ENCODE measurements at regions not wholly inside any gene's neighbourhood (a gene's known extent, or its start where the extent isn't known, plus 50 kb on each side); places are given as distances from the start of the nearest gene placed in this dataset.

DNA sequence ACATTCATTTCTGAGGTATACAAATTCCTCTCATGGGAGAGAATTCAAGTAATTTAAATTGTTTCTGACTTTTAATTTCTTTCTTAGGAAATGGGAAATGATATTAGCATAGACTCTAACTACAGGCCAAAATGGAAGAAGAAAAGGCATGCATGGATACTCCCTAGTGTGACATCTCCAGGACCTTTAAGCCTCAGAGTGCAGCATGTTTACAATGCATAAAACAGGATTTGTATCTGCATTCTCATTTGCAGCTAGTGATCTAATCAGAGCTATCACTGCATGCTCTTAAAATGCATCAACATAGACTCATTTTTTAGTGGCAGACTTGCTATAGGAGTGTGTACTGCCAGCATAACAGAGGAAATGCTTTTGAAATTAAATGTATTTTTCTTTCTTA lies 224.6 kb upstream of the GOT2 start:
- H3K4me3 ChIP-seq (ENCODE audit: low read length), result no peak overlapping the region
- TF ChIP-seq, protein P1, sequence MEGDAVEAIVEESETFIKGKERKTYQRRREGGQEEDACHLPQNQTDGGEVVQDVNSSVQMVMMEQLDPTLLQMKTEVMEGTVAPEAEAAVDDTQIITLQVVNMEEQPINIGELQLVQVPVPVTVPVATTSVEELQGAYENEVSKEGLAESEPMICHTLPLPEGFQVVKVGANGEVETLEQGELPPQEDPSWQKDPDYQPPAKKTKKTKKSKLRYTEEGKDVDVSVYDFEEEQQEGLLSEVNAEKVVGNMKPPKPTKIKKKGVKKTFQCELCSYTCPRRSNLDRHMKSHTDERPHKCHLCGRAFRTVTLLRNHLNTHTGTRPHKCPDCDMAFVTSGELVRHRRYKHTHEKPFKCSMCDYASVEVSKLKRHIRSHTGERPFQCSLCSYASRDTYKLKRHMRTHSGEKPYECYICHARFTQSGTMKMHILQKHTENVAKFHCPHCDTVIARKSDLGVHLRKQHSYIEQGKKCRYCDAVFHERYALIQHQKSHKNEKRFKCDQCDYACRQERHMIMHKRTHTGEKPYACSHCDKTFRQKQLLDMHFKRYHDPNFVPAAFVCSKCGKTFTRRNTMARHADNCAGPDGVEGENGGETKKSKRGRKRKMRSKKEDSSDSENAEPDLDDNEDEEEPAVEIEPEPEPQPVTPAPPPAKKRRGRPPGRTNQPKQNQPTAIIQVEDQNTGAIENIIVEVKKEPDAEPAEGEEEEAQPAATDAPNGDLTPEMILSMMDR (conservative IDR thresholded peaks at IDR 0.05; ENCODE audit: low read length), result no peak
- DNase-seq (ENCODE audit: low read depth), result no peak

DNA sequence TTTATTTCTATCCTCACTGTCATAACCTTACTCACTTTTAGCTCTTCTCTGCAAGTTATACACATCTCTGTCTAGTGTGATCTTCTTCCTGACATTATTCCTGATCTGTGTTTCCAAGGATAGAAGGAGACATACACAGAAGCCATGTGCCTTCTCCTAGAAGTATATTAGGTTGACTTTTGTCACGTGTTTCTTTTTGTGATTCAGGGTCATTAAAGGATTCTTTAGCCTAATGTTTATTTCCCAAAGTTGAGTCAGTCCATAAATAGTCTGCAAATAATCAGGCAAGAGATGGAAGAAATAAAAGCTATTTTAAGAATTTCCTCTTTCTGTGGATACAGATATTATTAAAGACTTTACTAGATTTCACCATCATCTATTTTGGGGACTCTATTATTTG lies 214.1 kb upstream of the GOT2 start:
- H3K4me3 ChIP-seq (ENCODE audit: low read length), result no peak overlapping the region
- DNase-seq (ENCODE audit: low read depth), result no peak
- TF ChIP-seq, protein P1 (conservative IDR thresholded peaks at IDR 0.05; ENCODE audit: low read length), result no peak

DNA sequence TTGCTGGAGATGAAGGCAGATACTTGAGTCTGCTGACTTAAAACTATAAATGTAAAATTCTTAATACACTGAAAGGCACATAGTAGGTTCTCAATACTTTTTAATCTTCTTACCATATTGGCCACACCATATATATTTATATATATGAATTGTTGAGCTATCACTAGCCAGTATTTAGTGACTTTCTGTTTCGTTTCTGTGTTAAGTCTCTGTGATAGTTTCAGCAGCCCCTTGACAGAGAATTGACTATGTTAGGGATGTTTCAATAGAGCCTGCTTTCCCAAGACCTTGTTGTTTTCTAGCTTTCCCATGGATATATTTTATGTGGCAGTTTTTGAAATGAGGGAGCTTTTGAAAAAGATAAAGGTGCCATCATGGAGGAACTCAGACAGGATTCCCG lies 206.5 kb upstream of the GOT2 start:
- DNase-seq (ENCODE audit: low read depth), result no peak
- TF ChIP-seq, protein P1 (conservative IDR thresholded peaks at IDR 0.05; ENCODE audit: low read length), result no peak
- H3K4me3 ChIP-seq (ENCODE audit: low read length), result no peak overlapping the region

DNA sequence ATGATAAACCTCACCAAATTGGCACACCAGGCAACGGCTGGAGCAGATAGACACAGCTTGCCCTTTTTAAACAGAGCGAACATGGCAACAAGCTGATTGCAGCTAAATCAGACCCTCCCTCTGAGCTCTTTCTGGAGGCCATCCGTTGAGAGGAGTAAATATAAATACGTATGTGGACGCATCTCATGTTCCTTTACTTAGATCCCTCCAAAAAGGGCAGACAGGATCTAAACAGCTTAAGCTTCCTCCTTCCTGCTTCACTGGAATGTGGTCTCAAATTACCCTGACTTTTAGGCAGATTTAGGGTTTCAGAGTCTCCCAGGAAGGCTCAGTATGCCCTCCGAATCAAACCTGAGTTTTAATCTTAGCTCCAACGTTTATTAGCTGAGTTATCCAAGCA lies 204.7 kb upstream of the GOT2 start:
- TF ChIP-seq, protein P1 (conservative IDR thresholded peaks at IDR 0.05; ENCODE audit: low read length), result no peak
- DNase-seq (ENCODE audit: low read depth), result no peak
- H3K4me3 ChIP-seq (ENCODE audit: low read length), result no peak overlapping the region

DNA sequence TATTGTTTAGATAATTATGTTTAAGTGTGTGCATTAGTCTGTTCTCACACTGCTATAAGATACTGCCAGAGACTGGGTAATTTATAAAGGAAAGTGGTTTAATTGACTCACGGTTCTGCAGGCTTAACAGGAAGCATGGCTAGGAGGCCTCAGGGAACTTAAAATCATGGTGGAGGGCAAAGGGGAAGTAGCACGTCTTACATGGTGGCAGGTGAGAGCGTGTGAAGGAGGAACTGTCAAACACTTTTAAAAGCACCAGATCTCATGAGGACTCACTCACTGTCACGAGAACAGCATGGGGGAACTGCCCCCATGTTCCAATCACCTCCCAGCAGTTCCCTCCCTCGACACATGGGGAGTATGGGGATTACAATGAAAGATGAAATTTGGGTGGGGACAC lies 203.5 kb upstream of the GOT2 start:
- DNase-seq (ENCODE audit: low read depth), result no peak
- H3K4me3 ChIP-seq (ENCODE audit: low read length), result no peak overlapping the region
- TF ChIP-seq, protein P1 (conservative IDR thresholded peaks at IDR 0.05; ENCODE audit: low read length), result no peak

DNA sequence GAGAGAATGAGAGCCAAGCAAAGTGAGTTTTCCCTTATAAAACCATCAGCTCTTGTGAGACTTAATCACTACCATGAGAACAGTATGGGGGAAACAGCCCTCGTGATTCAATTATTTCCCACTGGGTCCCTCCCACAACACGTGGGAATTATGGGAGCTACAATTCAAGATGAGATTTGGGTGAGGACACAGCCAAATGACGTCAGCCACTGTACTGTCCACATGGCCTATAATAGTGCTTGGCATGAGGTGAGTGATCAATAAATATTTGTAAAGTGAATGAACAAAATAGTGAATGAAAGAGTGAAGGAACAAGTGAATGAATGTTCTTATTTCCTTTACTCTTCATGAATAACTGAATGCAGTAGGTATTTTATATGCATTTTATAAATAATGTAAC lies 199.1 kb upstream of the GOT2 start:
- DNase-seq (ENCODE audit: low read depth), result no peak
- no peak overlapping the region for H3K4me3 ChIP-seq (ENCODE audit: low read length)
- TF ChIP-seq, protein P1 (conservative IDR thresholded peaks at IDR 0.05; ENCODE audit: low read length), result no peak

DNA sequence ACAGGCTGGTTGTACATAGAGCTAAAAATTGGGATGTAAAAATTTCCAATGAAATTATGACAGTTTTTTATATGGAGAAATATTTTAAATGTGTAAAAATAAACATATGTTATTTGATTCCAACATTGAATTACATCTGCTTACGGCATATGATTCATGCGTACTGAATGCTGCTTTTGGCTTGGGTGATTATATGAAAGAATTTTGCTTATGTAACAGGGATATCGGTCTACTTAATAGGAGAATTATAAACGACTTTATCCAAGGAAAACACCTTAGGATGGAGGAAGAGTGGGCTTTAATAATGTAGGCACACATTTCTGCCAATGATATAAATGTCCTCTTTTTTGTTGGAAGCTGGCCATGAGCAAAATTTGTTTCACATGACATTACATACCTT lies 197.3 kb upstream of the GOT2 start:
- DNase-seq (ENCODE audit: low read depth), result peak; percentile 29
- TF ChIP-seq, protein P1 (conservative IDR thresholded peaks at IDR 0.05; ENCODE audit: low read length), result no peak
- H3K4me3 ChIP-seq (ENCODE audit: low read length), result no peak overlapping the region

Measured in AG10803 (cell line).